Gastroesophageal sphincter (tissue), 3 donors: ENCODE measurements at regions not wholly inside any gene's neighbourhood (a gene's known extent, or its start where the extent isn't known, plus 50 kb on each side); places are given as distances from the start of the nearest gene placed in this dataset.

Experiments used
- POLR2A ChIP-seq, 2 donors: fragments of 450-650 bp; IDR thresholded peaks; one replicate each; pipeline ENCODE4 v1.6.1; 2017; ENCODE audit warnings: antibody characterized with exemption in 2 of 2, mild to moderate bottlenecking in 2 of 2, moderate library complexity in 1 of 2
- POLR2AphosphoS5 ChIP-seq: sonication (generic); formaldehyde crosslinking; IDR thresholded peaks from one replicate; pipeline ENCODE4 v1.6.1; 2017; ENCODE audit warnings: antibody characterized with exemption
- TF ChIP-seq, protein P1 (sequence below), 4 experiments: fragments of 200-600 bp in 2 of 4; fragments of 450-650 bp in 2 of 4; sonication (generic) in 1 of 4; IDR thresholded peaks; one replicate each; pipeline ENCODE4 v1.5.1; 2017 to 2019; ENCODE audit warnings: antibody characterized with exemption in 4 of 4, mild to moderate bottlenecking in 2 of 4, moderate library complexity in 2 of 4

DNA sequence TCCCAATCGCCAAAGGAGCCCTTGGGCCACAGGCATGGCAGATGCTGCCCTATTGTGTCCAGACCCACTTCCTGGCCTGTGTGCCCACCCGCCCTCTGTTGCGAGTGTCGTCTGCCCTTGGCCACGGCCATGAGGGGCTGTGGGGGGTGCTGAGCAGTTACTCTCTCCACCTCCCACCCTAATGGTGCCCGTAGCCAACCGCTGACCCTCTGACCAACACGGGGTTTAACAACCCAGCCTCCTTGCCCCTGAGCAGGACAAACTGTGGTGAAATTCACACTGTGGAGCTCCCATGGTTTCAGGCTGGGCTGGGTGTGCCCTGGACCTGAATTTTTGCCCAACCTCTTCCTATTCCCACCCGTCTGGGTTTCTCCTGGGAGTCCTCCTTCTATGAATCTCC is 145.7 kb upstream of the HDAC4 start:
- TF ChIP-seq, protein P1, sequence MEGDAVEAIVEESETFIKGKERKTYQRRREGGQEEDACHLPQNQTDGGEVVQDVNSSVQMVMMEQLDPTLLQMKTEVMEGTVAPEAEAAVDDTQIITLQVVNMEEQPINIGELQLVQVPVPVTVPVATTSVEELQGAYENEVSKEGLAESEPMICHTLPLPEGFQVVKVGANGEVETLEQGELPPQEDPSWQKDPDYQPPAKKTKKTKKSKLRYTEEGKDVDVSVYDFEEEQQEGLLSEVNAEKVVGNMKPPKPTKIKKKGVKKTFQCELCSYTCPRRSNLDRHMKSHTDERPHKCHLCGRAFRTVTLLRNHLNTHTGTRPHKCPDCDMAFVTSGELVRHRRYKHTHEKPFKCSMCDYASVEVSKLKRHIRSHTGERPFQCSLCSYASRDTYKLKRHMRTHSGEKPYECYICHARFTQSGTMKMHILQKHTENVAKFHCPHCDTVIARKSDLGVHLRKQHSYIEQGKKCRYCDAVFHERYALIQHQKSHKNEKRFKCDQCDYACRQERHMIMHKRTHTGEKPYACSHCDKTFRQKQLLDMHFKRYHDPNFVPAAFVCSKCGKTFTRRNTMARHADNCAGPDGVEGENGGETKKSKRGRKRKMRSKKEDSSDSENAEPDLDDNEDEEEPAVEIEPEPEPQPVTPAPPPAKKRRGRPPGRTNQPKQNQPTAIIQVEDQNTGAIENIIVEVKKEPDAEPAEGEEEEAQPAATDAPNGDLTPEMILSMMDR (IDR thresholded peaks at IDR 0.05) = no peak
- TF ChIP-seq POLR2AphosphoS5 (no peak), POLR2A (IDR thresholded peaks at IDR 0.05) (no peak)
